ENCODE measurements at regions not wholly inside any gene's neighbourhood (a gene's known extent, or its start where the extent isn't known, plus 50 kb on each side); places are given as distances from the start of the nearest gene placed in this dataset.

GRCh38 chr10:25818751-25819150, 115.3 kb upstream of the MYO3A start:
- no peak for TF ChIP-seq CTCF (IDR thresholded peaks at IDR 0.05; ENCODE audit: insufficient read depth, low read length, poor library complexity, severe bottlenecking)
- no peak for TF ChIP-seq EZH2phosphoT487 (conservative IDR thresholded peaks at IDR 0.05; ENCODE audit: low read length)

Data from SU-DHL-6 (cell line).